ENCODE measurements at regions not wholly inside any gene's neighbourhood (a gene's known extent, or its start where the extent isn't known, plus 50 kb on each side); places are given as distances from the start of the nearest gene placed in this dataset.

- no peak for DNase-seq (ENCODE audit: low spot score in 2 of 2)
- Histone ChIP-seq H3K36me3 (no peaks in the 10 kb centered on the region), H3K9me3 (no peaks in the 10 kb centered on the region), H3K4me1 (no peaks in the 10 kb centered on the region), H3K27me3 (no peaks in the 10 kb centered on the region), H3K27ac (no peak overlapping the region), H3K4me3 (no peak overlapping the region)
- 79 to 82% methylated on average over 12 of the region's 12 CpGs for WGBS, 2 donors
- no peak for TF ChIP-seq EP300 (IDR thresholded peaks at IDR 0.05)
- no peak for TF ChIP-seq CTCF (IDR thresholded peaks at IDR 0.05)
- TF ChIP-seq POLR2A (IDR thresholded peaks at IDR 0.05), result no peak
Measured at GRCh38 chr11:119523539-119524157, 100.7 kb upstream of the THY1 start.

- Histone ChIP-seq H3K27me3 (no peaks in the 10 kb centered on the region), H3K36me3 (no peaks in the 10 kb centered on the region), H3K4me1 (no peaks in the 10 kb centered on the region), H3K27ac (no peak overlapping the region), H3K4me3 (no peak overlapping the region), H3K9me3 (no peaks in the 10 kb centered on the region)
- TF ChIP-seq CTCF (IDR thresholded peaks at IDR 0.05), result no peak
- TF ChIP-seq EP300 (IDR thresholded peaks at IDR 0.05), result no peak
- TF ChIP-seq POLR2A (IDR thresholded peaks at IDR 0.05), result no peak
- WGBS, 2 donors, result 80 to 84% methylated on average over 4 of the region's 4 CpGs
- no peak for DNase-seq (ENCODE audit: low spot score in 2 of 2)
Measured at GRCh38 chr11:119522609-119523008, 99.6 kb upstream of the THY1 start.

GRCh38 chr11:119521551-119521950, 98.6 kb upstream of the THY1 start:
- no peaks in the 10 kb centered on the region for H3K4me1 ChIP-seq
- H3K9me3 ChIP-seq, result no peaks in the 10 kb centered on the region
- no peak overlapping the region for H3K27ac ChIP-seq
- no peaks in the 10 kb centered on the region for H3K27me3 ChIP-seq
- no peak overlapping the region for H3K4me3 ChIP-seq
- 80 to 84% methylated on average over 11 of the region's 11 CpGs for WGBS, 2 donors
- no peak for TF ChIP-seq CTCF (IDR thresholded peaks at IDR 0.05)
- no peak for TF ChIP-seq EP300 (IDR thresholded peaks at IDR 0.05)
- TF ChIP-seq POLR2A (IDR thresholded peaks at IDR 0.05), result no peak
- no peak for DNase-seq (ENCODE audit: low spot score in 2 of 2)
- H3K36me3 ChIP-seq, result no peaks in the 10 kb centered on the region

GRCh38 chr11:119520966-119521365, 98.0 kb upstream of the THY1 start:
- H3K4me3 ChIP-seq, result no peak overlapping the region
- no peaks in the 10 kb centered on the region for H3K27me3 ChIP-seq
- H3K4me1 ChIP-seq, result no peaks in the 10 kb centered on the region
- WGBS, 2 donors, result 58 to 75% methylated on average over 9 of the region's 9 CpGs
- no peak for DNase-seq (ENCODE audit: low spot score in 2 of 2)
- no peaks in the 10 kb centered on the region for H3K36me3 ChIP-seq
- H3K27ac ChIP-seq, result no peak overlapping the region
- TF ChIP-seq EP300 (IDR thresholded peaks at IDR 0.05) (no peak), CTCF (IDR thresholded peaks at IDR 0.05) (no peak), POLR2A (IDR thresholded peaks at IDR 0.05) (no peak)
- no peaks in the 10 kb centered on the region for H3K9me3 ChIP-seq

- Histone ChIP-seq H3K27me3 (no peaks in the 10 kb centered on the region), H3K9me3 (no peaks in the 10 kb centered on the region), H3K36me3 (no peaks in the 10 kb centered on the region), H3K4me3 (no peak overlapping the region), H3K27ac (no peak overlapping the region), H3K4me1 (no peaks in the 10 kb centered on the region)
- 55 to 80% methylated on average over 1 of the region's 1 CpG for WGBS, 2 donors
- DNase-seq (ENCODE audit: low spot score in 2 of 2), result no peak
- TF ChIP-seq EP300 (IDR thresholded peaks at IDR 0.05) (no peak), CTCF (IDR thresholded peaks at IDR 0.05) (no peak), POLR2A (IDR thresholded peaks at IDR 0.05) (no peak)
Measured at GRCh38 chr11:119520400-119520799, 97.4 kb upstream of the THY1 start.

Measured in tibial nerve (tissue), 4 donors.